ENCODE measurements at regions not wholly inside any gene's neighbourhood (a gene's known extent, or its start where the extent isn't known, plus 50 kb on each side); places are given as distances from the start of the nearest gene placed in this dataset.

- TF ChIP-seq CTCF (IDR thresholded peaks at IDR 0.05) (no peak), POLR2A (IDR thresholded peaks at IDR 0.05) (no peak), EP300 (IDR thresholded peaks at IDR 0.05) (no peak)
These were observed 634.9 kb upstream of the B3GAT1 start for GRCh38 chr11:135046986-135047385.
